SK-N-MC (cell line): ENCODE measurements at regions not wholly inside any gene's neighbourhood (a gene's known extent, or its start where the extent isn't known, plus 50 kb on each side); places are given as distances from the start of the nearest gene placed in this dataset.

Experiments
- DNase-seq: peaks from one replicate; pipeline ENCODE4 v3.0.0-alpha.2; 2011; ENCODE audit warnings: low read depth, low spot score
- H3K27ac ChIP-seq: fragments of 200-600 bp; sonication (generic); 2 replicates; pipeline ENCODE4 v1.5.1; 2016; ENCODE audit warnings: mixed run types
- H3K36me3 ChIP-seq: fragments of 200-600 bp; sonication (generic); 2 replicates; pipeline ENCODE4 v1.6.1; 2017; ENCODE audit warnings: antibody characterized with exemption, low read length, mixed read lengths; ENCODE audit not compliant: insufficient read depth
- H3K4me3 ChIP-seq: fragments of 200-600 bp; sonication (generic); 2 replicates; pipeline ENCODE4 v1.5.1; 2016
- H3K9ac ChIP-seq: fragments of 200-600 bp; sonication (generic); 2 replicates; pipeline ENCODE4 v1.8.0; 2017; ENCODE audit warnings: mixed run types, mixed read lengths; ENCODE audit not compliant: insufficient read length
- H3K9me3 ChIP-seq: fragments of 200-600 bp; sonication (generic); 2 replicates; pipeline ENCODE4 v1.6.1; 2017; ENCODE audit warnings: low read depth, mild to moderate bottlenecking, antibody characterized with exemption, low read length, moderate library complexity, mixed read lengths
- EZH2 ChIP-seq: fragments of 200-600 bp; sonication (generic); IDR thresholded peaks from one replicate; pipeline ENCODE4 v1.6.1; 2017; ENCODE audit warnings: antibody characterized with exemption
- FOXP2 ChIP-seq: optimal IDR thresholded peaks from 2 replicates; pipeline ENCODE3; 2011; ENCODE audit warnings: mild to moderate bottlenecking, moderate library complexity; ENCODE audit not compliant: insufficient read depth; ENCODE audit errors: extremely low read length, control extremely low read depth
- POLR2AphosphoS5 ChIP-seq: IDR thresholded peaks from 2 replicates; pipeline ENCODE4 v1.6.1; 2012; ENCODE audit warnings: mild to moderate bottlenecking, low read depth, low read length, borderline replicate concordance

- H3K9me3 ChIP-seq = no peaks in the 10 kb centered on the region
- H3K36me3 ChIP-seq = no peaks in the 10 kb centered on the region
- no peak overlapping the region for H3K4me3 ChIP-seq
Measured at GRCh38 chr6:105497549-105497948, 94.7 kb upstream of the PREP start.

GRCh38 chr6:105495515-105495914 lies 92.6 kb upstream of the PREP start:
- H3K4me3 ChIP-seq = no peak overlapping the region
- no peaks in the 10 kb centered on the region for H3K9me3 ChIP-seq
- no peak overlapping the region for H3K27ac ChIP-seq
- H3K9ac ChIP-seq = no peak overlapping the region
- no peak for DNase-seq
- H3K36me3 ChIP-seq = no peaks in the 10 kb centered on the region
- TF ChIP-seq POLR2AphosphoS5 (no peak), EZH2 (no peak), FOXP2 (no peak)

More at GRCh38 chr6:105497549-105497948, 94.7 kb upstream of the PREP start:
- no peak for DNase-seq
- no peak overlapping the region for H3K27ac ChIP-seq
- no peak overlapping the region for H3K9ac ChIP-seq
- TF ChIP-seq EZH2 = no peak
- TF ChIP-seq FOXP2 = no peak
- no peak for TF ChIP-seq POLR2AphosphoS5

- no peak for TF ChIP-seq EZH2
- no peak overlapping the region for H3K9ac ChIP-seq
- H3K36me3 ChIP-seq = no peaks in the 10 kb centered on the region
- H3K9me3 ChIP-seq = no peaks in the 10 kb centered on the region
- H3K27ac ChIP-seq = no peak overlapping the region
- no peak for DNase-seq
- no peak overlapping the region for H3K4me3 ChIP-seq
Measured at GRCh38 chr6:105494688-105495087, 91.8 kb upstream of the PREP start.

GRCh38 chr6:105493736-105494135 lies 90.9 kb upstream of the PREP start:
- Histone ChIP-seq H3K27ac (no peak overlapping the region), H3K36me3 (no peaks in the 10 kb centered on the region), H3K4me3 (no peak overlapping the region), H3K9ac (no peak overlapping the region), H3K9me3 (no peaks in the 10 kb centered on the region)
- TF ChIP-seq FOXP2 (no peak), EZH2 (no peak), POLR2AphosphoS5 (no peak)
- DNase-seq = no peak

GRCh38 chr6:105492706-105493673 lies 90.1 kb upstream of the PREP start:
- H3K9me3 ChIP-seq = no peaks in the 10 kb centered on the region
- DNase-seq = no peak
- no peak overlapping the region for H3K9ac ChIP-seq
- H3K27ac ChIP-seq = no peak overlapping the region
- no peak overlapping the region for H3K4me3 ChIP-seq
- TF ChIP-seq POLR2AphosphoS5 = no peak
- no peak for TF ChIP-seq EZH2
- TF ChIP-seq FOXP2 = no peak
- no peaks in the 10 kb centered on the region for H3K36me3 ChIP-seq

GRCh38 chr6:105489216-105489530 lies 86.3 kb upstream of the PREP start:
- Histone ChIP-seq H3K9ac (no peak overlapping the region), H3K27ac (no peak overlapping the region), H3K36me3 (no peaks in the 10 kb centered on the region), H3K9me3 (no peaks in the 10 kb centered on the region), H3K4me3 (no peak overlapping the region)
- TF ChIP-seq FOXP2 = no peak
- no peak for TF ChIP-seq EZH2
- no peak for TF ChIP-seq POLR2AphosphoS5
- DNase-seq = no peak

GRCh38 chr6:105488516-105489215 lies 85.8 kb upstream of the PREP start:
- no peaks in the 10 kb centered on the region for H3K9me3 ChIP-seq

GRCh38 chr6:105487040-105487790 lies 84.3 kb upstream of the PREP start:
- no peak for DNase-seq
- no peaks in the 10 kb centered on the region for H3K9me3 ChIP-seq
- TF ChIP-seq EZH2 (no peak), FOXP2 (no peak), POLR2AphosphoS5 (no peak)
- H3K27ac ChIP-seq = no peak overlapping the region
- no peak overlapping the region for H3K9ac ChIP-seq
- no peaks in the 10 kb centered on the region for H3K36me3 ChIP-seq
- no peak overlapping the region for H3K4me3 ChIP-seq

More at GRCh38 chr6:105488516-105489215, 85.8 kb upstream of the PREP start:
- TF ChIP-seq POLR2AphosphoS5 (no peak), FOXP2 (no peak), EZH2 (no peak)
- DNase-seq = no peak
- no peak overlapping the region for H3K9ac ChIP-seq
- no peak overlapping the region for H3K27ac ChIP-seq
- no peaks in the 10 kb centered on the region for H3K36me3 ChIP-seq
- H3K4me3 ChIP-seq = peak overlapping the region; percentile 34
